HepG2 (cell line): ENCODE measurements at regions not wholly inside any gene's neighbourhood (a gene's known extent, or its start where the extent isn't known, plus 50 kb on each side); places are given as distances from the start of the nearest gene placed in this dataset.

Experiments used
- ATAC-seq: fragments of 200-7000 bp; cut with Tn5 transposase; 3 replicates; pipeline ENCODE4 v1.9.1; 2020; ENCODE audit warnings: mild to moderate bottlenecking, moderate library complexity
- BruUV-seq: library from RNA; stranded (reverse); fragments of 400-500 nt; replicated peaks from 2 replicates; lab custom pipeline; 2021; lab: Mats Ljungman, UMichigan
- CTCF ChIA-PET: fragments of 300-600 bp; formaldehyde crosslinking; extraction: SDS; loops from one replicate; lab custom pipeline; 2021; ENCODE audit warnings: low total read pairs, inconsistent platforms, low intra/inter-chr PET ratio; lab: Yijun Ruan, JAX
- POLR2A ChIA-PET: fragments of 350-600 bp; sonication (Branson Sonifier 250); formaldehyde crosslinking; loops from one replicate; lab custom pipeline; 2020; ENCODE audit warnings: antibody characterized with exemption, inconsistent platforms; lab: Yijun Ruan, JAX
- DNase-seq: peaks from one replicate; pipeline ENCODE4 v3.0.0-alpha.2; 2015; ENCODE audit warnings: low spot score
- FAIRE-seq: peaks from 3 replicates; lab custom pipeline; 2011; peaks lifted over from hg19 to GRCh38; lab: Jason Lieb, UNC
- H2AFZ ChIP-seq: one replicate; pipeline ENCODE4 v1.6.1; 2011; ENCODE audit warnings: low read length, inconsistent platforms
- H3K27ac ChIP-seq: fragments of 300-600 bp; 3 replicates; pipeline ENCODE4 v1.8.0; 2011; ENCODE audit warnings: mixed run types, mild to moderate bottlenecking, mixed read lengths, low read length, inconsistent platforms; ENCODE audit not compliant: insufficient read depth; ENCODE audit errors: extremely low read length
- H3K27me3 ChIP-seq, 2 experiments: fragments of 200-600 bp in 1 of 2; 2 replicates in 1 of 2; 3 replicates in 1 of 2; pipeline versions ENCODE4 v1.6.0 to v1.8.0; 2011; ENCODE audit warnings: low read length in 2 of 2, mild to moderate bottlenecking in 2 of 2, moderate library complexity in 2 of 2, inconsistent platforms in 1 of 2; ENCODE audit not compliant: insufficient read depth in 2 of 2, control insufficient read depth in 1 of 2
- H3K36me3 ChIP-seq, 2 experiments: fragments of 200-600 bp in 1 of 2; replicated peaks in 1 of 2; 2 replicates in 1 of 2; 3 replicates in 1 of 2; pipeline versions ENCODE4 v1.5.1 to v1.8.0; 2011; ENCODE audit warnings: low read length in 2 of 2, inconsistent platforms in 1 of 2; ENCODE audit not compliant: insufficient read depth in 2 of 2, control insufficient read depth in 1 of 2
- H3K4me1 ChIP-seq: 2 replicates; pipeline ENCODE4 v1.5.1; 2012; ENCODE audit warnings: low read length, inconsistent platforms; ENCODE audit not compliant: insufficient read depth
- H3K4me2 ChIP-seq: 2 replicates; pipeline ENCODE4 v1.6.0; 2011; ENCODE audit warnings: low read depth, low read length, inconsistent platforms
- H3K4me3 ChIP-seq, 3 experiments: fragments of 200-600 bp in 1 of 3; sonication (generic), shearing (Covaris generic) in 1 of 3; replicated peaks in 1 of 3; 2 replicates each; pipeline ENCODE4 v1.5.1; 2011 to 2016; ENCODE audit warnings: low read length in 3 of 3, inconsistent platforms in 2 of 3, low read depth in 2 of 3, mild to moderate bottlenecking in 2 of 3, control low read depth in 1 of 3, mixed read lengths in 1 of 3; ENCODE audit not compliant: insufficient read depth in 1 of 3
- H3K79me2 ChIP-seq: one replicate; pipeline ENCODE4 v1.6.1; 2011; ENCODE audit warnings: low read length, inconsistent platforms; ENCODE audit not compliant: insufficient read depth
- H3K9ac ChIP-seq: 2 replicates; pipeline ENCODE4 v1.6.0; 2011; ENCODE audit warnings: mild to moderate bottlenecking, low read depth, low read length, inconsistent platforms; ENCODE audit not compliant: insufficient read depth
- H3K9me3 ChIP-seq: 2 replicates; pipeline ENCODE4 v1.5.1; 2012; ENCODE audit warnings: mild to moderate bottlenecking, low read length
- H4K20me1 ChIP-seq: 2 replicates; pipeline ENCODE4 v1.6.0; 2011; ENCODE audit warnings: inconsistent platforms, mild to moderate bottlenecking, low read length, moderate library complexity; ENCODE audit not compliant: insufficient read depth
- ELF4 ChIP-seq: sonication (generic); formaldehyde crosslinking; IDR thresholded peaks from 2 replicates; pipeline ENCODE4 v1.5.0; 2020; ENCODE audit warnings: missing genetic modification reagents, mild to moderate bottlenecking, moderate library complexity, borderline replicate concordance
- HCFC1 ChIP-seq: fragments of 150-350 bp; IDR thresholded peaks from 2 replicates; pipeline ENCODE4 v1.6.1; 2014; ENCODE audit warnings: low read depth, low read length
- MLLT10 ChIP-seq: sonication (generic); formaldehyde crosslinking; IDR thresholded peaks from 2 replicates; pipeline ENCODE4 v1.4.0; 2020; ENCODE audit warnings: missing genetic modification reagents
- ZFP1 ChIP-seq: IDR thresholded peaks from 2 replicates; pipeline ENCODE4 v1.6.1; 2016
- ZNF501 ChIP-seq: sonication (generic); formaldehyde crosslinking; IDR thresholded peaks from 2 replicates; pipeline ENCODE4 v1.5.1; 2020; ENCODE audit warnings: mild to moderate bottlenecking, moderate library complexity, missing genetic modification reagents
- ZNF572 ChIP-seq: sonication (generic); formaldehyde crosslinking; IDR thresholded peaks from 2 replicates; pipeline ENCODE4 v1.5.1; 2020; ENCODE audit warnings: mild to moderate bottlenecking, missing genetic modification reagents
- ZNF598 ChIP-seq: sonication (generic); formaldehyde crosslinking; IDR thresholded peaks from 2 replicates; pipeline ENCODE4 v1.5.1; 2020; ENCODE audit warnings: mild to moderate bottlenecking, missing genetic modification reagents, borderline replicate concordance
- whole genome bisulfite sequencing: methylation state at CpG from one replicate; pipeline ENCODE4 v1.1.6; 2017; ENCODE audit warnings: low lambda C conversion rate; 5-methylcytosine and 5-hydroxymethylcytosine counted together
- in situ Hi-C: cut with HindIII; loops from 2 replicates; pipeline ENCODE4 v1.10.0; 2017; ENCODE audit warnings: low pct_unique_long_range_greater_than_20kb; ENCODE audit not compliant: extremely low pct_ligation_motif_present
- intact Hi-C: fragments of 100-400 bp; cut with micrococcal nuclease; formaldehyde crosslinking; loops from one replicate; pipeline ENCODE4 v1.10.0; 2022; ENCODE audit not compliant: unreplicated experiment
- TF ChIP-seq, protein P1 (sequence below): sonication (generic); formaldehyde crosslinking; conservative IDR thresholded peaks from 2 replicates; pipeline ENCODE4 v1.4.0; 2020; ENCODE audit warnings: missing genetic modification reagents
- TF ChIP-seq, protein P2 (sequence below): sonication (generic); formaldehyde crosslinking; IDR thresholded peaks from 2 replicates; pipeline ENCODE4 v1.4.0; 2020; ENCODE audit warnings: missing genetic modification reagents, borderline replicate concordance
- TF ChIP-seq, protein P3 (sequence below): sonication (generic); formaldehyde crosslinking; IDR thresholded peaks from 2 replicates; pipeline ENCODE4 v1.5.0; 2020; ENCODE audit warnings: mild to moderate bottlenecking, missing genetic modification reagents

DNA sequence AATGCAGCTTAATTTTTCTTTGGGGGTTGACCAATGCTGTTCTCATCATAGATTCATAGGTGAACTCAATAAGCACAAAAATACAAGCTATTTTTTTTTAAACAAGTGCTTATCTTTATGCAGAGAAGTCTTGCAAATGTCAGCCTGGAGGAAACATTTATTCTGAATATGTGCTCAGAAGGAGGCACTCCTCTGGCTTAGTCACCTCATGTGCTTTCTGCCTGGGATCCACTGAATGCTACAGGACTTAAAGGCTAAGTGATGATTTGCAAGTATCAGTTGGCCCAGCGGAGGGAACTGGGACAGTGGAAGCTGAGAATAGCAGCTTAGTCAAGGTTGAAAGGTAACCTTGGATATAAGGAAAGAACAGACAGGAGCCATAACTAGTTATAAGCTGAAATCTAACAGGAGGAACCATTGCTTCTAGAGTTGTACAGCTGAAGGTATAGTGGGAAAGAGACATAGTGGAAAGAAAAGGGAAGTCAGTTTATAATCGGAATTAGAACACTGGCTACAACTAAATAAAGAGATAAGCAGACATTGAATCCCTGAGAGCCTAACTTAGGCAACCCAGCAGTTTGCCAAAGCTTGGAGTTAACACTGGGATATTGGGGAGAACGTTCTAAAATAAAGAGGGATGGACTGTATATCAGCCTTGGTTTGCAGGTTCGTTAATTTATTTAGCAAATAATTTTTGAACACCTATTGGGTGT lies 488.7 kb downstream of the SUCLG1 start:
- BruUV-seq: no TSS peak
- H3K4me2 ChIP-seq: no peak overlapping the region
- intact Hi-C loops (no loop called here), in situ Hi-C loops (no loop called here)
- no peak overlapping the region for H3K27ac ChIP-seq
- no peak for DNase-seq
- TF ChIP-seq, protein P1, sequence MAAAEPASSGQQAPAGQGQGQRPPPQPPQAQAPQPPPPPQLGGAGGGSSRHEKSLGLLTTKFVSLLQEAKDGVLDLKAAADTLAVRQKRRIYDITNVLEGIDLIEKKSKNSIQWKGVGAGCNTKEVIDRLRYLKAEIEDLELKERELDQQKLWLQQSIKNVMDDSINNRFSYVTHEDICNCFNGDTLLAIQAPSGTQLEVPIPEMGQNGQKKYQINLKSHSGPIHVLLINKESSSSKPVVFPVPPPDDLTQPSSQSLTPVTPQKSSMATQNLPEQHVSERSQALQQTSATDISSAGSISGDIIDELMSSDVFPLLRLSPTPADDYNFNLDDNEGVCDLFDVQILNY: no peak
- TF ChIP-seq ZNF598 (CRISPR knock-in tag): no peak
- no peak for TF ChIP-seq ELF4 (CRISPR knock-in tag)
- TF ChIP-seq, protein P2, sequence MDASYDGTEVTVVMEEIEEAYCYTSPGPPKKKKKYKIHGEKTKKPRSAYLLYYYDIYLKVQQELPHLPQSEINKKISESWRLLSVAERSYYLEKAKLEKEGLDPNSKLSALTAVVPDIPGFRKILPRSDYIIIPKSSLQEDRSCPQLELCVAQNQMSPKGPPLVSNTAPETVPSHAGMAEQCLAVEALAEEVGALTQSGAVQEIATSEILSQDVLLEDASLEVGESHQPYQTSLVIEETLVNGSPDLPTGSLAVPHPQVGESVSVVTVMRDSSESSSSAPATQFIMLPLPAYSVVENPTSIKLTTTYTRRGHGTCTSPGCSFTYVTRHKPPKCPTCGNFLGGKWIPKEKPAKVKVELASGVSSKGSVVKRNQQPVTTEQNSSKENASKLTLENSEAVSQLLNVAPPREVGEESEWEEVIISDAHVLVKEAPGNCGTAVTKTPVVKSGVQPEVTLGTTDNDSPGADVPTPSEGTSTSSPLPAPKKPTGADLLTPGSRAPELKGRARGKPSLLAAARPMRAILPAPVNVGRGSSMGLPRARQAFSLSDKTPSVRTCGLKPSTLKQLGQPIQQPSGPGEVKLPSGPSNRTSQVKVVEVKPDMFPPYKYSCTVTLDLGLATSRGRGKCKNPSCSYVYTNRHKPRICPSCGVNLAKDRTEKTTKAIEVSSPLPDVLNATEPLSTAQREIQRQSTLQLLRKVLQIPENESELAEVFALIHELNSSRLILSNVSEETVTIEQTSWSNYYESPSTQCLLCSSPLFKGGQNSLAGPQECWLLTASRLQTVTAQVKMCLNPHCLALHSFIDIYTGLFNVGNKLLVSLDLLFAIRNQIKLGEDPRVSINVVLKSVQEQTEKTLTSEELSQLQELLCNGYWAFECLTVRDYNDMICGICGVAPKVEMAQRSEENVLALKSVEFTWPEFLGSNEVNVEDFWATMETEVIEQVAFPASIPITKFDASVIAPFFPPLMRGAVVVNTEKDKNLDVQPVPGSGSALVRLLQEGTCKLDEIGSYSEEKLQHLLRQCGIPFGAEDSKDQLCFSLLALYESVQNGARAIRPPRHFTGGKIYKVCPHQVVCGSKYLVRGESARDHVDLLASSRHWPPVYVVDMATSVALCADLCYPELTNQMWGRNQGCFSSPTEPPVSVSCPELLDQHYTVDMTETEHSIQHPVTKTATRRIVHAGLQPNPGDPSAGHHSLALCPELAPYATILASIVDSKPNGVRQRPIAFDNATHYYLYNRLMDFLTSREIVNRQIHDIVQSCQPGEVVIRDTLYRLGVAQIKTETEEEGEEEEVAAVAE: no peak
- TF ChIP-seq HCFC1: no peak
- no peak for TF ChIP-seq ZFP1
- no peak for TF ChIP-seq ZNF572 (CRISPR knock-in tag)
- TF ChIP-seq ZNF501 (CRISPR knock-in tag): no peak
- TF ChIP-seq, protein P3, sequence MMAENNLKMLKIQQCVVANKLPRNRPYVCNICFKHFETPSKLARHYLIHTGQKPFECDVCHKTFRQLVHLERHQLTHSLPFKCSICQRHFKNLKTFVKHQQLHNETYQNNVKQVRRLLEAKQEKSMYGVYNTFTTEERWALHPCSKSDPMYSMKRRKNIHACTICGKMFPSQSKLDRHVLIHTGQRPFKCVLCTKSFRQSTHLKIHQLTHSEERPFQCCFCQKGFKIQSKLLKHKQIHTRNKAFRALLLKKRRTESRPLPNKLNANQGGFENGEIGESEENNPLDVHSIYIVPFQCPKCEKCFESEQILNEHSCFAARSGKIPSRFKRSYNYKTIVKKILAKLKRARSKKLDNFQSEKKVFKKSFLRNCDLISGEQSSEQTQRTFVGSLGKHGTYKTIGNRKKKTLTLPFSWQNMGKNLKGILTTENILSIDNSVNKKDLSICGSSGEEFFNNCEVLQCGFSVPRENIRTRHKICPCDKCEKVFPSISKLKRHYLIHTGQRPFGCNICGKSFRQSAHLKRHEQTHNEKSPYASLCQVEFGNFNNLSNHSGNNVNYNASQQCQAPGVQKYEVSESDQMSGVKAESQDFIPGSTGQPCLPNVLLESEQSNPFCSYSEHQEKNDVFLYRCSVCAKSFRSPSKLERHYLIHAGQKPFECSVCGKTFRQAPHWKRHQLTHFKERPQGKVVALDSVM (CRISPR knock-in tag): no peak
- no peak for TF ChIP-seq MLLT10
- ChIA-PET POLR2A (no interaction called here), CTCF (no interaction called here)
- H3K27me3 ChIP-seq: no peaks in the 10 kb centered on the region; a peak in 1 of 5 replicates
- 10% methylated on average over 4 of the region's 4 CpGs for WGBS
- H3K36me3 ChIP-seq: no peaks in the 10 kb centered on the region
- no peak for FAIRE-seq
- H3K9me3 ChIP-seq: 0 out of 2 replicates have a peak, but pooled peaks cover 3% of the 10 kb centered on the region
- H2AFZ ChIP-seq: no peak overlapping the region
- no peaks in the 10 kb centered on the region for H3K79me2 ChIP-seq
- H3K9ac ChIP-seq: no peak overlapping the region
- no peak overlapping the region for H3K4me3 ChIP-seq
- no peaks in the 10 kb centered on the region for H4K20me1 ChIP-seq
- H3K4me1 ChIP-seq: no peaks in the 10 kb centered on the region
- ATAC-seq: no peak
